HepG2 (cell line): ENCODE measurements at regions not wholly inside any gene's neighbourhood (a gene's known extent, or its start where the extent isn't known, plus 50 kb on each side); places are given as distances from the start of the nearest gene placed in this dataset.

Experiments used
- ARHGAP35 ChIP-seq: sonication (generic); formaldehyde crosslinking; IDR thresholded peaks from 2 replicates; pipeline ENCODE4 v1.9.0; 2022; ENCODE audit warnings: mild to moderate bottlenecking, inconsistent platforms, moderate library complexity, missing genetic modification reagents, borderline replicate concordance
- BCLAF1 ChIP-seq: fragments of 450-650 bp; IDR thresholded peaks from 2 replicates; pipeline ENCODE4 v1.6.1; 2017; ENCODE audit warnings: mild to moderate bottlenecking
- BRD4 ChIP-seq: sonication (generic); formaldehyde crosslinking; IDR thresholded peaks from 2 replicates; pipeline ENCODE4 v1.4.0; 2020; ENCODE audit warnings: missing genetic modification reagents
- DPF2 ChIP-seq: sonication (generic); formaldehyde crosslinking; IDR thresholded peaks from 2 replicates; pipeline ENCODE4 v1.4.0; 2020; ENCODE audit warnings: mild to moderate bottlenecking, low read depth, missing genetic modification reagents, borderline replicate concordance
- EED ChIP-seq: sonication (generic); formaldehyde crosslinking; IDR thresholded peaks from 2 replicates; pipeline ENCODE4 v1.5.0; 2020; ENCODE audit warnings: mild to moderate bottlenecking, missing genetic modification reagents
- ETV5 ChIP-seq: IDR thresholded peaks from 2 replicates; pipeline ENCODE4 v1.6.1; 2018; ENCODE audit warnings: missing biosample characterization, missing genetic modification reagents, inconsistent platforms, borderline replicate concordance
- GATAD1 ChIP-seq: IDR thresholded peaks from 2 replicates; pipeline ENCODE4 v1.6.1; 2016; ENCODE audit warnings: missing genetic modification reagents, missing compliant biosample characterization
- IKZF1 ChIP-seq: fragments of 450-650 bp; IDR thresholded peaks from 2 replicates; pipeline ENCODE4 v1.7.1; 2016
- IKZF4 ChIP-seq: sonication (generic); formaldehyde crosslinking; IDR thresholded peaks from 2 replicates; pipeline ENCODE4 v1.5.1; 2020; ENCODE audit warnings: borderline replicate concordance, mild to moderate bottlenecking, low read depth, missing genetic modification reagents; ENCODE audit errors: not compliant biosample characterization
- KDM2A ChIP-seq: sonication (generic); formaldehyde crosslinking; IDR thresholded peaks from 2 replicates; pipeline ENCODE4 v1.4.0; 2020; ENCODE audit warnings: low read depth, missing genetic modification reagents, borderline replicate concordance
- NR2C2 ChIP-seq: sonication (generic); formaldehyde crosslinking; IDR thresholded peaks from 2 replicates; pipeline ENCODE4 v1.4.0; 2020; ENCODE audit warnings: missing genetic modification reagents, mild to moderate bottlenecking, moderate library complexity, borderline replicate concordance
- NR2F2 ChIP-seq: IDR thresholded peaks from 2 replicates; pipeline ENCODE4 v1.6.1; 2012; ENCODE audit warnings: low read depth, inconsistent platforms, borderline replicate concordance
- ONECUT2 ChIP-seq: sonication (generic); formaldehyde crosslinking; IDR thresholded peaks from 2 replicates; pipeline ENCODE4 v1.4.0; 2020; ENCODE audit warnings: missing genetic modification reagents
- PCBP1 ChIP-seq: fragments of 200-400 bp; formaldehyde crosslinking; IDR thresholded peaks from 2 replicates; pipeline ENCODE4 v1.6.1; 2017; ENCODE audit warnings: mild to moderate bottlenecking, low read depth, low read length, borderline replicate concordance
- POLR2AphosphoS5 ChIP-seq: IDR thresholded peaks from 2 replicates; pipeline ENCODE4 v1.6.1; 2012; ENCODE audit warnings: low read depth, low read length
- SALL1 ChIP-seq: sonication (generic); formaldehyde crosslinking; IDR thresholded peaks from 2 replicates; pipeline ENCODE4 v1.8.0; 2022; ENCODE audit warnings: mild to moderate bottlenecking, missing genetic modification reagents
- SCMH1 ChIP-seq: sonication (generic); formaldehyde crosslinking; IDR thresholded peaks from 2 replicates; pipeline ENCODE4 v1.9.0; 2021; ENCODE audit warnings: missing genetic modification reagents, mild to moderate bottlenecking, borderline replicate concordance
- SYNCRIP ChIP-seq: fragments of 200-400 bp; formaldehyde crosslinking; IDR thresholded peaks from 2 replicates; pipeline ENCODE4 v1.6.1; 2018; ENCODE audit warnings: mild to moderate bottlenecking, low read depth, low read length; ENCODE audit not compliant: insufficient read depth
- ZNF101 ChIP-seq: sonication (generic); formaldehyde crosslinking; IDR thresholded peaks from 2 replicates; pipeline ENCODE4 v1.4.0; 2020; ENCODE audit warnings: mild to moderate bottlenecking, low read depth, missing genetic modification reagents, borderline replicate concordance
- ZNF672 ChIP-seq: sonication (generic); formaldehyde crosslinking; IDR thresholded peaks from 2 replicates; pipeline ENCODE4 v1.8.1; 2022; ENCODE audit warnings: missing genetic modification reagents
- ZNF746 ChIP-seq: sonication (generic); formaldehyde crosslinking; IDR thresholded peaks from 2 replicates; pipeline ENCODE4 v1.8.0; 2022; ENCODE audit warnings: mild to moderate bottlenecking, missing genetic modification reagents
- ZNF782 ChIP-seq: sonication (generic); formaldehyde crosslinking; IDR thresholded peaks from 2 replicates; pipeline ENCODE4 v1.4.0; 2020; ENCODE audit warnings: missing genetic modification reagents, mild to moderate bottlenecking, borderline replicate concordance
- ZZZ3 ChIP-seq: sonication (generic); formaldehyde crosslinking; IDR thresholded peaks from 2 replicates; pipeline ENCODE4 v1.4.0; 2020; ENCODE audit warnings: missing genetic modification reagents, mild to moderate bottlenecking, borderline replicate concordance
- TF ChIP-seq, protein P1 (sequence below): sonication (generic); formaldehyde crosslinking; IDR thresholded peaks from 2 replicates; pipeline ENCODE4 v1.5.0; 2020; ENCODE audit warnings: missing genetic modification reagents
- TF ChIP-seq, protein P2 (sequence below): sonication (generic); formaldehyde crosslinking; IDR thresholded peaks from 2 replicates; pipeline ENCODE4 v1.5.1; 2020; ENCODE audit warnings: mild to moderate bottlenecking, moderate library complexity, missing genetic modification reagents

DNA sequence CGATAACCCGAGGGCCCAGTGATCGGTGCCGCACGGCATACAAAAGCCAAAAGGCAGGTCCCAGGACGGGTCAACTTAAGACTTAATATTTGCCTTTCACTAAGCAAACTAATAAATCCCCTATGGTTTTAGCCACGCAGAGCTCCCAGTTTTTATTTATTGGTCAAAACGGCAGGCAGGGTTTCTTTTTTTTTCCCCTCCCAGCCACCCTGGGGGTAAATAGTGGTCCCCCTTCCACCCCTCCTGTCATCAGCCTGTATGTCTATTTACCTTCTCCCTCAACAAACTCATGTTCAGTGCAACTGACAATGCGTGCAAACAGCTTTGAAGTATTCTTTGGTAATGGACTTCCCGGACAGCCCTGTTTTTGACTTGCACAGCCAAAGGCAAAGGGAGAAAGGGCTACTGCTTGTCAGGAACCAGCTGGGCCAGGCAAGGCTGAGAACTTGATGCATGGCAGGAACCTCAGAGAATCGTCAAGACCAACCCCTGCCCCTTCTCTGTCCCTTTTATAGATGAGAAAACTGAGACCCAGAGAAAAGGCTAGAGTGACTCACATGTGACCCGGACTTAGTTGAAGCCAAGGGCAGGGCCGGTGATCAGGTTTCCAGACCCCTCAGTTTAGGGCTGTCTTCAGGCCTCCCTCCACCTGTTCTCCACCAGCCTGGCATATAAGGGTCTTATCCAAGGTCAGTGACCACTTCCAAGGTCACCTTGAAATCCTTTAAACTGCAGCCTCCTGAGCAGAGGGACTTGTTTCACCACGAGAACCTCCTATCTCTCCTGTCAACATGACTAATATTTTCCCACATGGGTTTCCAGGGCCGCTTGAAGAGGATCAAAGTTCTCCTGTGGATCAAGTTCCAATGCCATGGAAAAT lies 279.0 kb downstream of the SOX9 start (continued):
- TF ChIP-seq, protein P1, sequence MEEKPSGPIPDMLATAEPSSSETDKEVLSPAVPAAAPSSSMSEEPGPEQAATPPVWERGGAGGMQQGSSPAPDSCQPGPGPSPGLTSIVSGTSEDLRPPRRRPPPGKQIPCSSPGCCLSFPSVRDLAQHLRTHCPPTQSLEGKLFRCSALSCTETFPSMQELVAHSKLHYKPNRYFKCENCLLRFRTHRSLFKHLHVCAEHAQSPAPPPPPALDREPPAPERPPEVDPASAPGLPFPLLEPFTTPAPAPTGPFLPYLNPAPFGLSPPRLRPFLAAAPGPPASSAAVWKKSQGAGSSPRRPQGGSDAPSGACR (CRISPR knock-in tag): no peak
- TF ChIP-seq SALL1 (peak; percentile 87), ETV5 (CRISPR knock-in tag) (peak; percentile 96), NR2C2 (CRISPR knock-in tag) (peak; percentile 80), ARHGAP35 (CRISPR knock-in tag) (0 out of 2 replicates have a peak, but pooled peaks have one; percentile 67), POLR2AphosphoS5 (peak; percentile 38; the same call in 1 of the 2 replicates), DPF2 (peak; percentile 93), GATAD1 (CRISPR knock-in tag) (peak; percentile 38), PCBP1 (no peak), SYNCRIP (no peak), IKZF1 (no peak), BRD4 (CRISPR knock-in tag) (peak; percentile 75), KDM2A (CRISPR knock-in tag) (peak; percentile 20; the same call in 1 of the 2 replicates), ZNF746 (CRISPR knock-in tag) (peak; percentile 96), ONECUT2 (CRISPR knock-in tag) (peak; percentile 70), ZZZ3 (CRISPR knock-in tag) (peak; percentile 26; the same call in 1 of the 2 replicates), BCLAF1 (no peak), IKZF4 (CRISPR knock-in tag) (no peak), ZNF782 (CRISPR knock-in tag) (no peak; the same call in 1 of the 2 replicates), ZNF101 (CRISPR knock-in tag) (no peak), ZNF672 (CRISPR knock-in tag) (no peak), SCMH1 (CRISPR knock-in tag) (no peak), EED (CRISPR knock-in tag) (no peak; the same call in 1 of the 2 replicates), NR2F2 (peak; percentile 96)
- TF ChIP-seq, protein P2, sequence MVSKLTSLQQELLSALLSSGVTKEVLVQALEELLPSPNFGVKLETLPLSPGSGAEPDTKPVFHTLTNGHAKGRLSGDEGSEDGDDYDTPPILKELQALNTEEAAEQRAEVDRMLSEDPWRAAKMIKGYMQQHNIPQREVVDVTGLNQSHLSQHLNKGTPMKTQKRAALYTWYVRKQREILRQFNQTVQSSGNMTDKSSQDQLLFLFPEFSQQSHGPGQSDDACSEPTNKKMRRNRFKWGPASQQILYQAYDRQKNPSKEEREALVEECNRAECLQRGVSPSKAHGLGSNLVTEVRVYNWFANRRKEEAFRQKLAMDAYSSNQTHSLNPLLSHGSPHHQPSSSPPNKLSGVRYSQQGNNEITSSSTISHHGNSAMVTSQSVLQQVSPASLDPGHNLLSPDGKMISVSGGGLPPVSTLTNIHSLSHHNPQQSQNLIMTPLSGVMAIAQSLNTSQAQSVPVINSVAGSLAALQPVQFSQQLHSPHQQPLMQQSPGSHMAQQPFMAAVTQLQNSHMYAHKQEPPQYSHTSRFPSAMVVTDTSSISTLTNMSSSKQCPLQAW (CRISPR knock-in tag): peak; percentile 92
